Large intestine (tissue), 3 donors: ENCODE measurements at regions not wholly inside any gene's neighbourhood (a gene's known extent, or its start where the extent isn't known, plus 50 kb on each side); places are given as distances from the start of the nearest gene placed in this dataset.
A peak's percentile ranks its signal among the peaks of the same experiment; 100 is the strongest.

Experiments
- DNase-seq, 2 donors: peaks; one replicate each; pipeline versions ENCODE4 v3.0.0 to v3.0.0-alpha.2; 2013
- H3K27ac ChIP-seq: one replicate; pipeline ENCODE4 v1.5.1; 2013; ENCODE audit warnings: low read length
- H3K27me3 ChIP-seq: 2 replicates; pipeline ENCODE4 v1.6.1; 2013; ENCODE audit warnings: low read length; ENCODE audit not compliant: control insufficient read depth, insufficient read depth
- H3K36me3 ChIP-seq: 2 replicates; pipeline ENCODE4 v1.6.1; 2013; ENCODE audit warnings: low read length; ENCODE audit not compliant: control insufficient read depth, insufficient read depth
- H3K4me1 ChIP-seq: one replicate; pipeline ENCODE4 v1.6.1; 2013; ENCODE audit warnings: low read length; ENCODE audit not compliant: control insufficient read depth, insufficient read depth
- H3K4me3 ChIP-seq: one replicate; pipeline ENCODE4 v1.5.1; 2013; ENCODE audit warnings: low read length
- H3K9me3 ChIP-seq: one replicate; pipeline ENCODE4 v1.6.1; 2013; ENCODE audit warnings: mild to moderate bottlenecking, low read depth, low read length, moderate library complexity; ENCODE audit not compliant: control insufficient read depth
- WGBS: methylation state at CpG from one replicate; pipeline ENCODE4 v1.1.5; 2013; ENCODE audit warnings: low lambda C conversion rate; ENCODE audit not compliant: insufficient coverage; 5-methylcytosine and 5-hydroxymethylcytosine counted together

DNA sequence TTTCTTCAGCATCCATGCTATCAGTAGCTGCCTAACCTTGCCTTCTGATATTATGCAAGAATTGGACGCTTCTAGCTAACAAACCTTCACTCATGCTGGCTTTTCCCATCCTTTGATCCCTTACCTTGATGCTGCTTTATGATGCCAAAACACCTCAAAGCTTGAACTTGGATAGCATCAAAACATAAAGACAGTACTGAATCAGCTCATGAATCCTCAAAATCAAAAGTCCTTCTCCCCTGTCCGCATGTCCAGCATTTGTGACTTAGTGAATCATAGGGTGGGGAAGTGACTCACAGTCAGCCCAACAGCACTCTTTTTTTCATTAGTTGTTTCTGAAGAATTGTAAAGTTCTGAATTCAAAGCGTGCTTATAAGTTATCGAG is 89.5 kb upstream of the PIK3CG start:
- WGBS, result 72% methylated on average over 2 of the region's 4 CpGs
- H3K27ac ChIP-seq, result no peak overlapping the region

DNA sequence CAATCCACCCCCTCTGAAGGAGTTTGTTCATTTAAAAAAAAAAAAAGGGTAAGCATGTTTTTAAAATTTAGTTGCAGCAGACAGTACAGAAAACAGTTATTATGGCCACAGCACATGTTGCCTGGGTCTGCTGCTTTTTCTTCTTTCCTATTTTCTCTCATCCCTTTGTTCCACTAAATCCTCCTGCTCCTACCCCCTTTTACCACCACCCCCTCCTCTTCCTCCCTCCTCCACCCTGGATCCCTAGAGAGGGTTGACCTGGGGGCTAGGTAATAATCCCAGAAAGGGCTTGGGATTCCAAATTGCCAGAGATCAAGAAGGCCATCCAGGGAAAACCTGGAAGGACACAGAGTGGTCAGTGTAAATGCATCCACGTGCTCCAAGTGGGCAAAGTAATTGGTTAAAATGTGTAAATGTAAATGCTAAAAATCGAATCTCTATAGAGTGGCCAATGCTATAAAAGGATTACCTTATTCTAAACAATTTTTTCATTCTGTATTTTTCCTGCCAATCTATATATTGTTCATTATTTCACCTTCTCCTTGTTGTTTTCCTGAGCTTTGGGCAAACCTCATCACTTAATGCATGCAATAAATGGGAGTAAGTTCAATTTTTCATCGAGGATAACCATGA is 89.0 kb upstream of the PIK3CG start:
- H3K4me3 ChIP-seq, result no peak overlapping the region
- H3K9me3 ChIP-seq, result no peaks in the 10 kb centered on the region
- no peak for DNase-seq
- H3K27me3 ChIP-seq, result no peaks in the 10 kb centered on the region
- H3K36me3 ChIP-seq, result no peaks in the 10 kb centered on the region
- peaks cover 9% of the 10 kb centered on the region for H3K4me1 ChIP-seq
- no peak overlapping the region for H3K27ac ChIP-seq
- 100% methylated on average over 2 of the region's 3 CpGs for WGBS

More for the DNA sequence above, 89.5 kb upstream of the PIK3CG start:
- Histone ChIP-seq H3K9me3 (no peaks in the 10 kb centered on the region), H3K4me1 (peaks cover 9% of the 10 kb centered on the region), H3K4me3 (no peak overlapping the region), H3K36me3 (no peaks in the 10 kb centered on the region), H3K27me3 (no peaks in the 10 kb centered on the region)
- DNase-seq, result no peak

DNA sequence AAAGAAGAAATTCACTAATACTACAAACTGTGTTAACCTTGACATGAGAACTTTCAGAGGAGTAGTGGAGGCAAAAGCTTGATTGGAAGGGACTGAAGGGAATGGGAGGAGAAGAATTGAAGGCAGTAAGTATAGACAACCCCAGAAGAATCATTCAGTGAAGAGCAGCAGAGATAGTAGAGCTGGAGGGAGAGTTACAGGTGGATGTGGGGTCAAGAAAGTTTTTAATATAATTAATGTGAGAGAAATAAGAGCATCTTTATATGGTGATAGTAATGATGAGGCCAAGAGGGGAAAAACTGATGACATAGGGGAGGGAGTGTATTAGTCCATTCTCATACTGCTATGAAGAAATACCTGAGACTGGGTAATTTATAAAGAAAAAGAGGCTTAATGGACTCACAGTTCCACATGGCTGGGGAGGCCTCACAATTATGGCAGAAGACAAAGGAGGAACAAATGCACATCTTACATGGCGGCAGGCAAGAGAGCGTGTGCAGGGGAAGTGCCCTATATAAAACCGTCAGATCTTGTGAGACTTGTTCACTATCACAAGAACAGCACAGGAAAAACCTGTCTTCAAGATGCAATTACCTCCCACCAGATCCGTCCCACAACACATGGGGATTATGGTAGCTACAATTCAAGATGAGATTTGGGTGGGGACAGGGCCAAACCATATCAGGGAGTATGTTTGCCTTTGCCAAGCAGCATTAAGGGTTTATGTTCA is 88.3 kb upstream of the PIK3CG start:
- Histone ChIP-seq H3K4me3 (no peak overlapping the region), H3K27ac (no peak overlapping the region), H3K9me3 (no peaks in the 10 kb centered on the region), H3K4me1 (peaks cover 9% of the 10 kb centered on the region), H3K36me3 (no peaks in the 10 kb centered on the region), H3K27me3 (no peaks in the 10 kb centered on the region)
- WGBS, result no CpG with 5 or more reads among the region's 4 CpGs
- no peak for DNase-seq

DNA sequence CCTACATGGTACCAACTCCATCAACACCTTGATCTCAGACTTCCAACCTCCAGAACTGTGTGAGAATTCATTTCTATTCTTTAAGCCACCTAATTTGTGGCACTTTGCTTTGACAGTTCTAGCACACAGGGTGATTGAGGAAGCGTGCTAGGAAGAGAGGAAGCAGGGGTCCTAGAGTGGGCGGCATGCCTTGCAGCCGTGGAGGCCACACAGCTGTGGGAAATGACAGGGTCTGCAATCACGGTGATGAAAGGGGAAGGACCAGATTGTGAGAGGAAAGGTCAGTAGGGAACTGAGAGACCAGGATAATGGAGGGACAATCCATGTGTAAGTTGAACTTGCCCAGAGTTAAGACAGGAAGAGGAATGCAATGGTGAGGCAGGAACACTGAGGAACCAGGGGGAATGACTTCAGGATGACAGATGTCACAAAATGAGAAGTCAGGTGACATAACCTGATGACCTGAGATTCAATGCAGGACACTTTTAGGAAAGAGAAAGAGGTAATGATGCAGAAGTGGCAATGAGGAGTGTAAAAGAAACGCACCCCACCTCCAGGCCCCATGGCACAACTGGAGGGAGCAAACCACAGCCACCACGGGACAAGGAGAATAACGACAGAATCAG is 87.3 kb upstream of the PIK3CG start:
- DNase-seq, result no peak
- Histone ChIP-seq H3K4me1 (peaks cover 9% of the 10 kb centered on the region), H3K36me3 (no peaks in the 10 kb centered on the region), H3K27ac (no peak overlapping the region), H3K27me3 (no peaks in the 10 kb centered on the region), H3K9me3 (no peaks in the 10 kb centered on the region), H3K4me3 (no peak overlapping the region)
- 67% methylated on average over 1 of the region's 7 CpGs for WGBS

DNA sequence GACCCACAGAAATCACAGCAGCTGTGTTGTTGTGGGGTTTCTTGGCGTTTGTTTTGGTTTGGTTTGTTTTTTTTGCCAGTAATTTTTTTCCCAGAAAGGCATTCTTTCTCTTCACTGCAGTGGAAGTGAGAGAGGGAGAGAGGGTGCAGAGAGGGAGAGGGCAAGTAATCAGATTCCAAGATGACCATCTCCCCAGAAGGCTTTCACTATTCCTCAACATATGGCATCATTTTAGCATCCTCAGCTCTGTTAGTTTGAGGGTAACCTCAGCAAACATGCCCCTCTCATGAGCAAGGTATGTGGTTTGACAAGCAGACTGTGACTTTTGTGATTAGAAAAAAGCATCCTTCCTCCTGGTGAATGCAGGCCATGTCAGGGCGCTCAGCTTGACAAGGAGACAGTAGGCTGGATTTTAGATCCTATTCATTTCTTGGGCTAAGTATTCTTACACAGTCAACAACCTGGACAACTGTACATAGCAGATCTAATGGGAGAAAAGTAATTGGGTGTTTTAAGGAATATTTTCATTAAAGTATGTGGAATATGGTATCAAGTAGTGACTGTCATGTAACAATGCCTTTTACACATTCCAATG is 86.3 kb upstream of the PIK3CG start:
- no peak overlapping the region for H3K27ac ChIP-seq
- H3K4me3 ChIP-seq, result no peak overlapping the region
- no peaks in the 10 kb centered on the region for H3K9me3 ChIP-seq
- H3K36me3 ChIP-seq, result no peaks in the 10 kb centered on the region
- H3K4me1 ChIP-seq, result peaks cover 5% of the 10 kb centered on the region
- WGBS, result no CpG with 5 or more reads among the region's 2 CpGs
- DNase-seq, result no peak
- no peaks in the 10 kb centered on the region for H3K27me3 ChIP-seq

DNA sequence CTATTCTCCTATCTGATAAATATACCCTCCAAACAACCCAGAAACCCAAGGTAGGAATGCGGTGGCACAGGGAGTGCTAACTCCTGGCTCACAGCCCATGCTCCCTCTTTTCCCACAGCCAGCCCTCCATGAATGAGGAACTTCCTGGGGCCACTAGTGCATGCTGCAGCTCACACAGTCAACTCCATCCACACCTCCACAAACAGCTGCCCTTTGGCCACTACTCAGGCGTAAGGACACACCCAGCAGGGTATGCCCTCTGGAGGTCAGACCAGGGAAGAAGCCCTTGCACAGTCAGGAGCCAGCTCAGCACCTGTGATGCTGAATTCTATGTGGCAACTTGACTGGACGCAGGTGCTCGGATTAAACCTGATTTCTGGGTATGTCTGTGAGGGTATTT is 85.2 kb upstream of the PIK3CG start:
- Histone ChIP-seq H3K27ac (peak overlapping the region; percentile 64), H3K36me3 (no peaks in the 10 kb centered on the region), H3K27me3 (no peaks in the 10 kb centered on the region), H3K9me3 (no peaks in the 10 kb centered on the region), H3K4me3 (no peak overlapping the region), H3K4me1 (peaks cover 5% of the 10 kb centered on the region)
- DNase-seq, result peak; percentile 88 to 89
- WGBS, result no CpG with 5 or more reads among the region's 4 CpGs

DNA sequence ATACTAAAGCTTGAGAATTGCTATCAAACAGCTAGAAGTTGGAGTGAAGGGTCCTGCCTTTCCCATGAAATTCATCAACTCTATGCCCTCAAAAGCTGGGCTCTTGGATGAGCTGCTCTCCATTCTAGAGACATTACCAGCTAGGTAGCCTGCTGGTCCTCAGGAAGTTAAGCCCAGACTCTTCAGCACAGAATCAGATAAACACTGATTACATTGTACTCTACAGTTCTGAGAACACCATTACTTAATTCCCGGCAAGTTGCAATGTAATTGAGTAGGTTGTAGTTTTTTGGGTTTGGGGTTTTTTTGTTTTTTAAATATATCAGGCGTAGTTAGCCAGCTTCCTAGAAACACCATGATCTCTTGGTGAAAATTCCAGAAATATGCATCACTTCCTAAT is 84.1 kb upstream of the PIK3CG start:
- H3K27me3 ChIP-seq, result no peaks in the 10 kb centered on the region
- no peak for DNase-seq
- no peaks in the 10 kb centered on the region for H3K36me3 ChIP-seq
- no peak overlapping the region for H3K27ac ChIP-seq
- H3K4me1 ChIP-seq, result peaks cover 5% of the 10 kb centered on the region
- no peak overlapping the region for H3K4me3 ChIP-seq
- H3K9me3 ChIP-seq, result no peaks in the 10 kb centered on the region
- WGBS, result 100% methylated on average over 1 of the region's 2 CpGs

DNA sequence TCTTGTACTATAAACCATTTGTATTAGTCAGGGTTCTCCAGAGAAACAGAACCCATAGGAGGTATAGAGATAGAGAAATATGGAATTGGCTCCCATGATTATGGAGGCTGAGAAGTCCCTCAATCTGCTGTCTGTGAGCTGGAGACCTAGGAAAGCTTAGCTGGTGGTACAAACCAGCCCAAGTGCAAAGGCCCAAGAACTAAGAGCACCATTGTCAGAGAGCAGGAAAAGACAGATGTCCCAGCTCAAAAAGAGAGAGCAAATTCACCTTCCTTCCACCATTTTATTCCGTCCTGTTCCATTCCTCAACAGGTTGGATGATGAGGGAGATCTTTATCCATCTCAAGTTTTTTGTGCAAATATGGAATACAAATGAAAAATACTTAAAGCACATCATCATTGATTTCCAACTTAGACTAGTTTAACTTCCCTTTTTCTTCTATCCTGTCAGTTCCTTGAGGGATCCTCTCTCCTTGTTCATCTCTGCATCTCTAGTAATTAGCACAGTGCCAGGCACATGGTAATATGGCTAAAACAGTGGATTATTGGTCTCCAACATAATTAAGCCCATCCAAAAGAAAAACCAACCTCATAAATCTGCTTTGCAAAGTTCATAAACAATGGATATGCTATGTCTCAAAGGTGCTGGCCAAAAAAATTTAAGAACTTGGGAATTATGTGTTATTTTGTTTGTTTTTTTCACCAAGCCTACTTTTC is 83.1 kb upstream of the PIK3CG start:
- no peaks in the 10 kb centered on the region for H3K9me3 ChIP-seq
- H3K4me3 ChIP-seq, result no peak overlapping the region
- peaks cover 5% of the 10 kb centered on the region for H3K4me1 ChIP-seq
- H3K36me3 ChIP-seq, result no peaks in the 10 kb centered on the region
- DNase-seq, result no peak
- H3K27ac ChIP-seq, result no peak overlapping the region
- no peaks in the 10 kb centered on the region for H3K27me3 ChIP-seq
- WGBS, result 100% methylated on average over 1 of the region's 1 CpG

DNA sequence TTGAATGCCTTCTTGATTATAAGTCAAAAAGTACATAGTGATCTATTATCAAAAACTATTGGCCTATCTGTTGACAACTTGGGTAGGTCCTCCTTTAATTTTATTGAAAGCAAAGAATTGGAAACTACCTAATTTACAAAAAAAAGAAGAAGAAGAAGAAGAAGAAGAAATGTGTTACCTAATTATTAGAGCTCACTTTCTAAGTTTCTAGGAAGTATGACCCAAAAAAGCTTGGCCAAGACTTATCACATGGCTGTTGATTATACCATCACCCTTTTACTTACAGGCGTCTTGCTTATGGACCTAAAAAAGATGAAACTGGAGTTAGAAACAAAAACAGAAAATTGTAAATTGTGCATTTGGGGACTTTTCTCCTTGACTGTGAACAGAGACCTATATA is 81.8 kb upstream of the PIK3CG start:
- no CpG with 5 or more reads among the region's 1 CpG for WGBS
- no peak overlapping the region for H3K27ac ChIP-seq
- no peaks in the 10 kb centered on the region for H3K36me3 ChIP-seq
- no peak overlapping the region for H3K4me3 ChIP-seq
- no peaks in the 10 kb centered on the region for H3K9me3 ChIP-seq
- no peak for DNase-seq
- H3K27me3 ChIP-seq, result no peaks in the 10 kb centered on the region
- peaks cover 5% of the 10 kb centered on the region for H3K4me1 ChIP-seq

DNA sequence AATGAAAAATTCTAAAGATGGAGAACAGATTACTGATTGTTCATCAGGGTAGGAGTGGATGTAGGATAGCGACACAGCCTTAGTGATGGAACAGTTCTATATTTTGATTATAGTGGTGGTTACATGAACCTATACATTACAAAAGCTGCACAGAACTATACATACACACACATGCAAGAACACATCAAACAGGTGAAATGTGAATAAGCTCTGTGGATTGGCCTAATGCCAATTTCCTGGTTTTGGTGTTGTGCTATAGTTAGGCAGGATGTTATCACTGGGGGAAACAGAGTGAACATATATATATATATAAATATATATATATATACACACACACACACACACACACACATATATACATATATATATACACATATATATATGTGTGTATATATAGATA is 76.4 kb upstream of the PIK3CG start:
- peaks cover 21% of the 10 kb centered on the region for H3K27me3 ChIP-seq
- no peaks in the 10 kb centered on the region for H3K4me1 ChIP-seq
- DNase-seq, result no peak
- H3K36me3 ChIP-seq, result no peaks in the 10 kb centered on the region
- WGBS, result no CpG with 5 or more reads among the region's 1 CpG
- no peak overlapping the region for H3K4me3 ChIP-seq
- H3K9me3 ChIP-seq, result no peaks in the 10 kb centered on the region
- H3K27ac ChIP-seq, result no peak overlapping the region
